Renal cortex interstitium (tissue), 11 donors: ENCODE measurements at regions not wholly inside any gene's neighbourhood (a gene's known extent, or its start where the extent isn't known, plus 50 kb on each side); places are given as distances from the start of the nearest gene placed in this dataset.

Experiments
- DNase-seq, 11 donors: peaks; one replicate each; pipeline ENCODE4 v3.0.0-alpha.2; 2013; ENCODE audit warnings: low read depth in 9 of 11, low spot score in 4 of 11; ENCODE audit errors: extremely low read depth in 1 of 11

DNA sequence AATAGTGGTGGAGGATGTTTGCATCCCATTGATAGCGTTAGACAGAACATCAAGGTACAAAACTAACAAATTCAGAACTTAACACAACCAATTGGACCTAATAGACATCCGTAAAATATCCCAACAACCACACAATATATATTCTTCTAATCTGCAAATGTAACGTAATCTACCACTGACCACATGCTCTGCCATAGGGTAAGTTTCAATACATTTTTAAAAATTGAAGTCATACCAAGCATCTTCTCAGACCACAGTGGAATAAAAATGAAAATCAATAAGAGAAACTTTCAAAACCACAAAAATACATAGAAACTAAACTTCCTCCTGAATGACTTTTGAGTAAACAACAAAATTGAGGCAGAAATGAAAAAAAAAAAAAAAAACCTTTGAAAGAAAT, 1087.5 kb downstream of the KCNT2 start:
- DNase-seq: no peak

DNA sequence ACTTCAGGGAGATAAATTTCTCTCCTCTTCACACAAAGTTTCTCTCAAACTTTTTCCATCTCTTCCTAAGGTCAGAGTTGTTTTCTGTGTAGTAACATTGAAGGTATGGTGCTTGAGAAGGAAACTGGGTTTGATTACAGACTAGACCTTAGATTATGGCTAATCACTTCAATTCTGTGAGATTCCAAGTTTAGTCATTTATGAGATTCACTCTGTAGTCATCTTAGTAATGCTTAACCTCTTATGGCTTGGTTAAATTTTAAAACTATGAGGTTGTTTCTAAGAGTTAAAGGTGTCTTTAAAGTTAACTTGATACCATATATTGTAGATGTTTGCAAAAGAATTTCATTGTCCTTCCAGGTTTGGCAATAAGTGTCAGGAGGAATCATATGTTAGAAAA, 1092.2 kb downstream of the KCNT2 start:
- DNase-seq: no peak

DNA sequence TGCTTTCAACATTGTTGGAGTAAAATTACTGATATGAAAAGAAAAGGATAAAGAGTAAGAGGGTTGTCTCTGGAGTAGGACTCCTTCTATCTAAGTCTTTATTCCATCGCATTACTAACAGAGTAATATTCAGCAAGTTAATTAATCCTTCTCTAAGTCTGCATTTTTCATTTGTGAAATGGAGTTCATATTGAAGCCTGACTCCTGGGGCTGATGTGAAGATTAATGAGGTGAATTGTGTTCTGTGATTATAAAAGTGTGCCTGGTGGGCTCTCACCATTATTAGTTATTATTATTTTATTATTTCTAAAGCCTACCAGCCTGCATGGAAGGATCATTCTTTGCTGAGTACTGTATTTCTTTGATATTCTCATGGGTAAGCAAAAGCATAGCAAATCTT, 1096.7 kb downstream of the KCNT2 start:
- no peak for DNase-seq

DNA sequence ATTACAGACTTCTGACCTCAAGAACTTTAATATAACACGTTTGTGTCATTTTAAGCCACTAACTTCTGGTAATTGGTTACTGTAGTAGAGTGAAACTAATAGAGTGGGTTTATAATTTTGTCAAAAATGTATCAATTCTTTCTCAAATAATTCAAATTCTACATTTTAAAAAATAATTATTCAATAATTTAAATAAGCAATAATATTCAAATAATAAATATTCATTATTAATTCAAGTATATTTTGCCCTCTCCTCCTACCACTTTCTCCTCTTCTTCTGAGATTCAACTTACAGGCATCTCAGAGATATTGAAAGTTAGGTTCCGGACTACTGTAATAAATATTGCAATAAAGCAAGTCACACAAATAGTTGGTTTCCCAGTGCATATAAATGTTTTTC, 1107.1 kb downstream of the KCNT2 start:
- no peak for DNase-seq

DNA sequence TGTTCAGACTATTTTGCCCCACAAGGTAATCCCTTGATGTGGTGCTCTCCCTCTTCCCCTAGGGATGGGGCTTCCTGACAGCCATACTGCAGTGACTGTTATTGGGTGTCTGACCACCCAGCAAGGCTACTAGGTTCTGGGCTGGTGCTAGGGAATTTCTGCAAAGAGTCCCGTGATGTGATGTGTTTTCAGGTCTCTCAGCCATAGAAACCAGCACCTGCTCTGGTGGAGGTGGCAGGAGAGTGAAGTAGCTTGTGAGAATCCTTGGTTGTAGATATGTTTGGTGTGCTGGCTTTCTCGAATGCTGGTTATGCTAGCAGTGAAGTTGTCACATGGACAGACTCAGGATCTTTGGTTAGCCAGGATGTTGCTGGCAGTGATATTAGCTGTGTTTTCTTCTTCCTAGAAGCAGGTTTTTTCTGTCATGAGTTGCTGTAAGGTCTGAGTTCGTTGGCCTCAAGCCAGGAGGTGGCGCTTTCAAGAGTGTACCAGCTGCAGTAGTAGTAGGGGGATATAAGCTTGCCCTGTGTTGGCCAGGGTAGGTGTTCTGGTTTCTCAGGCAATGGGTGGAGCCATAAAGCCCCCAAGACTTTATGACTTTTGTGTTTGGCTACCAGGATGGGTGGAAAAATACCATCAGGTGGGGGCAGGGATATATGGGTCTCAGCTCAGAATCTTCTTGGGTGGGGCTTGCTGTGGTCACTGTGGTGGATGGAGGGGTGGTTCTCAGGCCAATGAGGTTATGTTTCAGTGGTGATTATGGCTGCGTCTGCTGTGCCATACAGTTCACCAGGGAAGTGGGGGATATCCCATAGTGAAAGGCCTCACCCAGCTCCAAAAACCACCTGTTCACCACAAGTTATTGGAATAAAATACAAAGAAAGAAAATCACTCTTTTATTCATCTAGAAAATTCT, 1112.3 kb downstream of the KCNT2 start:
- no peak for DNase-seq

DNA sequence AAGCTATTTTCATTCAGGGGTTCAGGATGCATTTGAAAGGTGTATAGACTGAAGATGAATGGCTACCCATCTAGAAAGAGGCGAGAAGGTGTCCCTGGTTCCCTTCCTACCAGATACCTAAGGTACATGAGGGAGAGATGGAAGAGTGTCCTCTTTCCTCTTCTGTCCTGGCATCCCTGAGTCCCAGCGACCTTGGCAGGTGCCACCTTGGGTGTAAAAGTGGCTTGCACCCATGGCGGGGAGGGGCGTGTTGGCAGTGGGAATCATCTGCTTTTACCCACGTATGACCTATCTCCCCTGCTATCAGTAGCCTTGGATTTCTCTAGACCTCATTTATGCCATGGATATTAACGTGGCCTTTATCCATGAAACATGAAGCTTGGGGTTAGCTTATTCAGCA, 1126.1 kb downstream of the KCNT2 start:
- no peak for DNase-seq

DNA sequence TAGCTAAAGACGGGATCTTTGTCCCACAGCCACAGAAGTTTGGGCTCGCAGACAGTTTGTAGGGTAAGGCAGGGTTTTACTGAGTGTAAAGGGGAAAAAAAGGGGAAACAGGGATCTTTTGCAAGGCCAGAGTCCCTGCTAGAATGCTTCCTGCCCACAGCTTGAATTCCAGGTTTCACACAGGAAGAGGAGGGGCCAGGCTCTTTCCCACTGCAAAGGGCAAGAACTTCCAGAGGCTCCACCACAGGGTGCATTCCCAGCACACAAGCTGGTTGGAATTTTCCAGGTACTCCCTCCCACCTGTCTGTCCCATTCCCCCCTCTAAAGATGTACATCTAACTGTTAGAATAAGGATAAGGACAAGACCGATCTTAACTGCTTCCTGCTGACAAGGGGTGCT, 1126.9 kb downstream of the KCNT2 start:
- no peak for DNase-seq

DNA sequence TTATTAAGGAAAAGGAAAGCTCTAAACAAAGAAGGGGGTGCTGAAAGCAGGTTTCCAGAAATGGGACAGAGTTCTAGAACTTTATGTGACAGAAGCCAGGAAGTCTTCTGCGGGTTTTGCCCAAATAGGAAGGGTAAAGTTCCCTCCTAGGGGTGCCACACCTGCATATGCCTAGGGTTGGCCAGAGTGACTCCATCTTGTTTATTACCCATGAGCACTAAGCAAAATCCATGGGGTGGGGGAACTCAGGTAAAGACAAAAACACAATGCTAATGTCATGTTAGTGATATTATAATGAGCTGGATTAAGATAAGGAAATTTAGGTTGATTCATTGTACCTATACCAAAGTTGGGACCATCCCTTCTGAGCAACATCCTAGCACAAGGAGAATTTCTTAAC, 1132.7 kb downstream of the KCNT2 start:
- DNase-seq: no peak

DNA sequence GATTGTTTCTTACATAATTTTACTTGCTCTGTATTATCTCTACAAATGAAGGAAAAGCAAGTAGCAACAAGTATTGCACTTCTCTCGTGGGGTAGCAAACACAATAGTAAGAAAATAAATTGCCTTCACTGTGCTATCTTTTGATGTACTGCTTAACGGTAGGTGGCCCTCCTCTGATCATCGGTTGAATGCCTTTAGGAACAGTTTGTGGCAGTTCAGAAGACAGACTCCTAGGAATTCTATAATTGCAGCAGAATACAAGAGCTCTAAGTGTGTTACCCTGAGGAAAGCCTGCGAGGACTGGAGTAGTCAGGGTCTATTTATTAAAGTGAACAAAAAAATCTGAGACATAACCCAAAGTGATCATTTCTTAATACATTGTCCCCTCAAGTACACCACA, 1135.9 kb downstream of the KCNT2 start:
- DNase-seq: no peak

DNA sequence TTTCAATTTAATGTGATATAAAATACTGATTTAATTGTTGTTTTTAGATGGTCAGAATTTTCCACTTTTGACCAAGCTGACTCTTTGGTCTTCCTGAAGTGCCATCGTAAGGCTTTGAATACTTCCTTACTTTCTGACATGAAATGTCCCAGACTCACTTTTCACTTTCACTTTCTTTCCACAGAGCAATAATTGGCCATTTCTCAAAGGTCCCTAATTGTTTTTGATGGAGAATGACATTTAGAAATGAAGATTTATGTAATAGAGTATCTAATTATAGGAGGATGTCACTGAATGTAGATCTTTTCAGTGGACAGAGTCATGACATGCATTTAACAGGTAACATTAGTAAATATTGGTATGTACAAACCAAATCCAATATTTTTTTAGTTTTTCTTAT, 1141.6 kb downstream of the KCNT2 start:
- no peak for DNase-seq

DNA sequence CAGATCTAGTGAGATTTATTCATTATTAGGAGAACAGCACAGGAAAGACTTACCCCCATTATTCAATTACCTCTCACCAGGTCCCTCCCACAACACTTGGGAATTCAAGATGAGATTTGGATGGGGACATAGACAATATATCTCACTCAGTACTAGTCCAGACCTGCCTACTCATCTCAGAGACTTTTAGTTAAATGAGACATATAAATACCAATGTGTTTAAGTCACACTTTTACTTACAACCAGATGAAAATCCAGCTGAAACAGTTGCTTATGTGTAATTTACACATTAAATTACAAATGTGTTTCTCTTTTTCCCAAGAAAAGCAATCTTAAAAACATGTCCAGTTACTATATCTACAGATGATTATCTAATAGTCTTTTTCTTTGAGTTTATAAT, 1145.6 kb downstream of the KCNT2 start:
- no peak for DNase-seq

DNA sequence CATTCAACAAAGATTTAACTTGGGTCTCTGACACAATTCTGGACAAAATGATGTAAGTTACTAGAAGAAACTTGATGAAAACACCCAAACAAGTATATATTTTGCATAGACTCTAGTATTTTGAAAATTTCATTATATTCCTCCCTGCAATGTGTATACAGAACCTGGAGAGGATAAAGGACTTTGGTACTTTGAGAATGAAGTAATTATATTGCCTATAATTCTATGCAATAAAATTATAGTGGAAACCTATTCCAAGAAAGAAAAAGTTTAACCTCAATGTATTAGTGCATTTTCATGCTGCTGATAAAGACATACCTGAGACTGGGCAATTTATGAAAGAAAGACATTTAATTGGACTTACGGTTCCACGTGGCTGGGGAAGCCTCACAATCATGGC, 1146.1 kb downstream of the KCNT2 start:
- no peak for DNase-seq

DNA sequence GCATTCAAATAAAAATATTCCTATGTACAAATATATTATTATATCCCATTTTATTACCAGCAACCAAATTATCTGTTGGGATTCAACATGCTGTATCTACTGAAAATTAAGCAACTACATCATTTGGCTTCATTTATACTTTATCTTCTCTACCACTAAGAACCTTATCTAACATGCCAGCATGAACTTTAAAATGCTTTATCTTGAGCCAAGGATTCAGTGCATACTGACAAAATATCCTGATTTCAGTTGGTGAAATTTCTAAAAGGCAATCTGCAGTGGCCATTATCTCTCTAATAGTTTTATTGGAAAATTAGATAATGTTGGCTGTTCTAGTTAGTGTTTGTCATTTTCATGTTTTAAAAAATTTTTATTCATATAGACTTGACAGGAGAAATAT, 1149.9 kb downstream of the KCNT2 start:
- no peak for DNase-seq

DNA sequence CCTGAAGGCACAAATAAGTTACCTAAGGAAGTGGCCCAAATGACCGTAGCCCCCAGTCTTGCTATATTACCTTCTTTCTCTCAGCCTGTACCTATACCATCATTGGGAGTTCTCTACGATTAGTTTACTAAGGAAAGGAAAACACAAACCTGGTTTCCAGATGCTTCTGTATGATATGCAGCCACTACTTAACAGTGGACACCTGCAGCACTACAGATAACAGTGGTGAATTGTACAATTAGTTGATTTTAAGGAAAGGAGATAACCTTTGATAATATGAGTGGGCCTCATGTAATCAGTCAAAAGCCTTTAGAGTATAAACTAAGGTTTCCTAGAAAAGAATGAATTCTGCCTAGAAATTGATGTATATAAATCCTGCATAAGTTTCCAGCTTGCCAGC, 1157.4 kb downstream of the KCNT2 start:
- DNase-seq: no peak

DNA sequence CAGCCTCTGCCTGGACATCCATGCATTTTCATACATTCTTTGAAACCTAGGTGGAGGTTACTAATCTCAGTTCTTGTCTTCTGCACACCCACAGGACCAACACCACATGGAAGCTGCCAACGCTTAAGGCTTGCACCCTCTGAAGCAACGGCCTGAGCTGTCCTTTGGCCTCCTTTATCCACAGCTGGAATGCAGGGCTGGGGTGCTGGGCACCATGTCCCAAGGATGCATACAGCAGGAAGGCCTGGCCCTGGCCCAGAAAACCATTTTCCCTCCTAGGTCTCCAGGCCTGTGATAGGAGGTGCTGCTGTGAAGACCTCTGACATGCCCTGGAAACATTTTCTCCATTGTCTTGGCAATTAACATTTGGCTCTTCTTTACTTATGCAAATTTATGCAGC, 1168.6 kb downstream of the KCNT2 start:
- DNase-seq: no peak

DNA sequence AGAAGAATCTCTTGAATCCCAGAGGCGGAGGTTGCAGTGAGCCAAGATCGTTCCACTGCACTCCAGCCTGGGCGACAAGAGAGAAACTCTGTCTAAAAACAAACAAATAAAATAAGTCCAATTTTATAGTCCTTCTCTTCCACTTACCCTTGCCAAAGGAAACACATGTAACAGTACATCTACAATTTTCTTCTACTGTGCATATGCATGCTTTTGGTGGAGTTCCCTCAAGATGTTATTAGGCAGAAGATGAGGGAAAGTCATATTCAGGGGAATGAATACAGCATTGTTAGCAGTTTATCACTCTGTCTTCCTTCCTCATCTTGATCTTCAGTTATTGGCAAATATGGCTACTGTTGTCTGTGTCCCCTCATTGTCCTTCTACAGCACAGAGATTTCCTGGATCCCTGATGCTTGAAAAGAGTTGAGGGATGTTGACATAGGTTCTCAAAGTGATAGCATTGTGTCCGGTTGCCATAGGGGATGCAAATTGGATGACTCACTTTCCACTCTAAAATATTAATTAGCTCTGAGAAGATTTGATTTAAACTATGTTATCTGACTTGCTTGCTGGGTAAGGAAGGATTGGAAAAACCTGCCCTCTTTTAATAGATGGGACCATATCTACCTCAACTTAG, 1173.6 kb downstream of the KCNT2 start:
- DNase-seq: no peak

DNA sequence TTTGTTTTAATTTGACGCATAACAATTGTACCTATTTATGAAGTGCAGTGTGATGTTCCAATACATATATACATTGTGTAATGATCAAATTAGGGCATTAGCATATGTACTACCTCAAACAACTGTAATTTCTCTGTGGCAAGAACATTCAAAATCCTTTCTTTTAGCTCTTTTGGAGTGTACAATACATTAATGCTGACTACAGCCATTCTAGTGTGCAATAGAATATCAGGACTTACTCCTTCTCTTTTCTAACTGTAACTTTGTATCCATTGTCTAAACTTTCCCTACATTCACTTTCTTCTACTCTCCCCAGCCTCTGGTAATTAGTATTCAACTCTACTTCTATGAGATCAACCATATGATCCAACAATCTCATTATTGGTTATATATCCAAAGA, 1177.4 kb downstream of the KCNT2 start:
- DNase-seq: no peak

DNA sequence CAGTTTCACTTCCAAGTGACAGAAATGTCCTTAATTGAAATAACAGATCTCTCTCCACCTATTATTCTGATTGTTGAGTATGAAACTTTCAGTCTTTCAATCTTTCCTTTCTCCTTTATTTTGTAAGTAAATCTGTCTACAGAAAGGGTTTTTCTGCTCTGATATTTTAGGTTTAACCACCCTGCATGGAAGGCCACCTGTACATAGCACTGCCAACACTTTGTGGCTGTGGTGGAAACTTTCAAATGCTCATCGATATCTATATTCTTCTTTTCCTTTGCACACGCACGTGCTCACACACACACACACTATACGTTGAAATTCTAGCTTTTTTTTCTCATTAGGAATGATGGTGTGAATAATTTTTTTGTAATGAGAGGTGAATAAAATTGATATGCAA, 1179.3 kb downstream of the KCNT2 start:
- no peak for DNase-seq

DNA sequence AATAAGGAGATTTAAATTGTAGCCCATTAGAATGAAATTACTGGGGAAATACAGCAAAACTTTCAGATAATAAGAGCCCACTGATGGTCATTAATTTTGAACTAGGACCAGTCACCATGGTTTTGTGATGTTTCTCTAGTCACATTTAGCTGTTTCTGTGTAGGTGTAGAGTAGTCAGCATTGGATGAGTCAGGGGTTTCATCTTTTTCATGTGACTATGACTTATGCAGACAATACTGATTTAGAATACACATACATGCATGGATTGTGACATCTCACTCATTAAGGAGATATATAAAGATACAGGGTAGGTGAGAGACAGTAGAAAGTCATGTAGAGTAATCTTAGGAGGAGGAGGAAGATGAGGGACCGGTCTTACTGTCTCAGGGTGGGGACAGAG, 1192.7 kb downstream of the KCNT2 start:
- DNase-seq: no peak

DNA sequence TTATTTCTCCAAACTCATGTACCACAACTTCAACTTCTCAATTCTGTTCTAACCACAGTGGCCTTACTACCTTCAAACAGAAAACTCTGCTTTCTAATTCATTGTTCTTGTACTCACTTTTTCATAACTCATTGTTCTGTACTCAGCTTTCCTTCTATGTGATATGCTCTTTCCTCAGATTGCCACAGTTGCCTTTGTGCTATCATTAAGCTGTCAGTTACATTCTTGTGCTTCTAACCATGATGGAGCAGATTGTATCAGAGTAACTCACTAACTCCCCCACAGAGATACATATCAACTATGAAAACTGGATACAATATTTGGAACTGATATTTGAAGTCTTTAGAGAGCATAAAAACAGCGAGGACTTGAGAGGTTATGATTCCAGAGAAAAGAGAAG, 1213.7 kb downstream of the KCNT2 start:
- no peak for DNase-seq

DNA sequence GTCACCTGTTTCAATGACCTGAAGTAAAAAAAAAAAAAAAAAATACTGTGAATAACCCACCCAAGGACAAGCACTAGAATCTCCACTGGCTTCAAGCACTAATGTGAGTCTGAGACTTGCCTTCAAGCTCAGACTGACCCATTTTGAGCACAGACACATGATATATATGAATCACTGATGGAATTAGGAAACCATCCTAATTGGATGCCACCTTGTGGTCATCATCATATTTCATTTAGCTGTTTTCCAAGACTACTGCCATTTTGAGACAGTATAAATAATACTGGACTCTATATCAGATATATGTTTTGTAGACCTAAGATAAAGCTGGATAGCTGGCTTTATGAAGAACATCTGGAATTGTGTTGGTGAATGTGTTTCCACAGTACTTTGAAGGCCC, 1232.0 kb downstream of the KCNT2 start:
- DNase-seq: no peak
